Sigmoid colon (tissue), 4 donors: ENCODE measurements at regions not wholly inside any gene's neighbourhood (a gene's known extent, or its start where the extent isn't known, plus 50 kb on each side); places are given as distances from the start of the nearest gene placed in this dataset.

ENCODE experiments used
- EP300 ChIP-seq, 4 donors: sonication (generic); formaldehyde crosslinking; IDR thresholded peaks; one replicate each; pipeline ENCODE4 v1.6.1; 2017; ENCODE audit warnings: antibody characterized with exemption in 4 of 4
- POLR2AphosphoS5 ChIP-seq, 4 donors: sonication (generic); formaldehyde crosslinking; IDR thresholded peaks; one replicate each; pipeline ENCODE4 v1.6.1; 2017; ENCODE audit warnings: antibody characterized with exemption in 4 of 4
- TF ChIP-seq, protein P1 (sequence below), 4 experiments: fragments of 450-650 bp in 3 of 4; fragments of 200-600 bp in 1 of 4; IDR thresholded peaks; one replicate each; pipeline ENCODE4 v1.5.1; 2016 to 2019; ENCODE audit warnings: antibody characterized with exemption in 4 of 4, mild to moderate bottlenecking in 3 of 4, moderate library complexity in 2 of 4

DNA sequence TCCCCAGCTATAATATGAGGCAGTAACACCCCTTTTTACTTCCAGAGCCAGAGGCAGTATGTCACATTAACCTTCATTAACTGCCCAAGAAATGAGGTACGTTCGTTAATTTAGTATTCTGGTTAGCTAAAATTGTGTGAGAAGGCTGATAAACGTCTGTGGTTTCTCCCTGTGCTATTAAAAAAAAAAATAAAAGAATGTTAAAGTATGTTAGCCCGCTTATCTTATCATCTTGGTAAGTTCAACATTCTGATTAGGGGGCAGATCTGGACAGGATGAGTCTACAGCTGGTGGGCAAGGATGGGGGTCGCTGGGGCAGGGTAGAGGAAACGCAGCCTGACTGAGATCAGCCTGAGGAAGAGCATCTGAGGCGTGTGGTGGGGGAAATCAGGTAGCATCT, 154.0 kb downstream of the PRL start:
- TF ChIP-seq, protein P1, sequence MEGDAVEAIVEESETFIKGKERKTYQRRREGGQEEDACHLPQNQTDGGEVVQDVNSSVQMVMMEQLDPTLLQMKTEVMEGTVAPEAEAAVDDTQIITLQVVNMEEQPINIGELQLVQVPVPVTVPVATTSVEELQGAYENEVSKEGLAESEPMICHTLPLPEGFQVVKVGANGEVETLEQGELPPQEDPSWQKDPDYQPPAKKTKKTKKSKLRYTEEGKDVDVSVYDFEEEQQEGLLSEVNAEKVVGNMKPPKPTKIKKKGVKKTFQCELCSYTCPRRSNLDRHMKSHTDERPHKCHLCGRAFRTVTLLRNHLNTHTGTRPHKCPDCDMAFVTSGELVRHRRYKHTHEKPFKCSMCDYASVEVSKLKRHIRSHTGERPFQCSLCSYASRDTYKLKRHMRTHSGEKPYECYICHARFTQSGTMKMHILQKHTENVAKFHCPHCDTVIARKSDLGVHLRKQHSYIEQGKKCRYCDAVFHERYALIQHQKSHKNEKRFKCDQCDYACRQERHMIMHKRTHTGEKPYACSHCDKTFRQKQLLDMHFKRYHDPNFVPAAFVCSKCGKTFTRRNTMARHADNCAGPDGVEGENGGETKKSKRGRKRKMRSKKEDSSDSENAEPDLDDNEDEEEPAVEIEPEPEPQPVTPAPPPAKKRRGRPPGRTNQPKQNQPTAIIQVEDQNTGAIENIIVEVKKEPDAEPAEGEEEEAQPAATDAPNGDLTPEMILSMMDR (IDR thresholded peaks at IDR 0.05) = no peak
- TF ChIP-seq POLR2AphosphoS5 (IDR thresholded peaks at IDR 0.05) (no peak), EP300 (IDR thresholded peaks at IDR 0.05) (no peak)
